ENCODE measurements at regions not wholly inside any gene's neighbourhood (a gene's known extent, or its start where the extent isn't known, plus 50 kb on each side); places are given as distances from the start of the nearest gene placed in this dataset.

DNA sequence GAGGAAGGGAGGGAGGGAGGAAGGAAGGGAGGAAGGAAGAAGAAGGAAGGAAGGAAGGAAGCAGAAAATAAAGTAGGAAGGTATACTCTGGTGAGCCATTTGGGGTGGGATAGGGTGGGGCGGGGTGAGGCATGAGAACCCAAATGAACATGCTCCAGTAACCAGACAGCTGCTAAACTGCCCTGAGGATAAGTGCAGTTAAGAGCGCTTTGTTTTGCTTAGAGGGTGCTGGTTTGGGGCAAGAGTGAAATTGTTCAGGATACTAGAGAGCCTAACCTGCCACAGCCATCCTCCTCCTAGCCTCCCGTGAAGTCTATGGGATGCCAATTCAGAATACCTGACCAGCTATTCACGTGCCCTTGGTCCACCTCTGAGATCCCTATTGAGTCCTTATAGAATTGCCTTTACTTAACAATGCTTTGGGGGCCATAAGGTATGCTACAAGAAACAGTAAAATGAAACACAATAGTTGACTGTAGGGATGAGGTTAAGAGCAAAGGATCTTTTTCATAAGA is 59.0 kb upstream of the ATF3 start:
- ChIA-PET POLR2A (interaction anchor here (1.0 kb wide), 1 partner anchor 59 kb away, joined by 4 read pairs; the partner anchor contains the start of gene ATF3), CTCF (interaction anchor here (1.6 to 1.9 kb wide), 2 partner anchors 8 to 30 kb away, joined by 3 to 5 read pairs; no protein-coding TSS in a partner anchor)
- H3K4me1 ChIP-seq, result peaks cover 5% of the 10 kb centered on the region; the same call in 1 of the 3 replicates
- H3K27ac ChIP-seq, result no peak overlapping the region
- H3K9me3 ChIP-seq, result no peaks in the 10 kb centered on the region
- TF ChIP-seq HES2 (IDR thresholded peaks at IDR 0.05) (no peak), JUNB (IDR thresholded peaks at IDR 0.05) (no peak), JUN (IDR thresholded peaks at IDR 0.05) (no peak), ZSCAN20 (CRISPR knock-in tag; IDR thresholded peaks at IDR 0.05) (no peak), ZC3H11A (IDR thresholded peaks at IDR 0.05) (no peak), CBX8 (IDR thresholded peaks at IDR 0.05) (no peak), NFE2L2 (conservative IDR thresholded peaks at IDR 0.05; ENCODE audit: low read length) (no peak), EP300 (IDR thresholded peaks at IDR 0.05) (no peak), HOXB5 (CRISPR knock-in tag; IDR thresholded peaks at IDR 0.05) (no peak)
- TF ChIP-seq, protein P1, sequence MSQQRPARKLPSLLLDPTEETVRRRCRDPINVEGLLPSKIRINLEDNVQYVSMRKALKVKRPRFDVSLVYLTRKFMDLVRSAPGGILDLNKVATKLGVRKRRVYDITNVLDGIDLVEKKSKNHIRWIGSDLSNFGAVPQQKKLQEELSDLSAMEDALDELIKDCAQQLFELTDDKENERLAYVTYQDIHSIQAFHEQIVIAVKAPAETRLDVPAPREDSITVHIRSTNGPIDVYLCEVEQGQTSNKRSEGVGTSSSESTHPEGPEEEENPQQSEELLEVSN (IDR thresholded peaks at IDR 0.05; ENCODE audit: borderline replicate concordance, low read depth), result no peak
- no peak overlapping the region for H3K4me3 ChIP-seq
- no peak for FAIRE-seq
- no peak for ATAC-seq
- no peak overlapping the region for H3K4me2 ChIP-seq
- 72% methylated on average over 3 of the region's 4 CpGs for WGBS (ENCODE audit: missing lambda C conversion rate)
- DNase-seq (ENCODE audit: low read depth in 1 of 2, low spot score in 1 of 2), result no peak

GRCh38 chr1:212551929-212552328 is 56.6 kb upstream of the ATF3 start:
- ATAC-seq (no peak), DNase-seq (ENCODE audit: low read depth in 1 of 2, low spot score in 1 of 2) (no peak), FAIRE-seq (no peak)
- TF ChIP-seq SREBF2 (IDR thresholded peaks at IDR 0.05), result no peak
- no peak overlapping the region for H3K4me2 ChIP-seq
- H3K27ac ChIP-seq, result no peak overlapping the region
- WGBS (ENCODE audit: missing lambda C conversion rate), result 68% methylated on average over 4 of the region's 4 CpGs
- H3K9me3 ChIP-seq, result no peaks in the 10 kb centered on the region
- POLR2A ChIA-PET, result no interaction called here
- H3K4me1 ChIP-seq, result no peaks in the 10 kb centered on the region
- CTCF ChIA-PET, result interaction anchor here (1.1 to 1.5 kb wide), 3 partner anchors 8 to 75 kb away, joined by 3 to 5 read pairs (median 4); no protein-coding TSS in a partner anchor
- H3K4me3 ChIP-seq, result no peak overlapping the region

- POLR2A ChIA-PET, result no interaction called here
- no peaks in the 10 kb centered on the region for H3K4me1 ChIP-seq
- 87% methylated on average over 4 of the region's 4 CpGs for WGBS (ENCODE audit: missing lambda C conversion rate)
- H3K4me3 ChIP-seq, result no peak overlapping the region
- FAIRE-seq (no peak), DNase-seq (ENCODE audit: low read depth in 1 of 2, low spot score in 1 of 2) (no peak), ATAC-seq (no peak)
- TF ChIP-seq HDAC2 (IDR thresholded peaks at IDR 0.05), result no peak
- TF ChIP-seq RAD21 (conservative IDR thresholded peaks at IDR 0.05 in 1 of 2, IDR thresholded peaks at IDR 0.05 in 1 of 2), result no peak
- TF ChIP-seq ZNF302 (CRISPR knock-in tag; IDR thresholded peaks at IDR 0.05), result no peak
- no peak for TF ChIP-seq NFE2L2 (conservative IDR thresholded peaks at IDR 0.05; ENCODE audit: low read length)
- TF ChIP-seq ZFP36 (IDR thresholded peaks at IDR 0.05; ENCODE audit: borderline replicate concordance, partially characterized antibody), result no peak
- TF ChIP-seq FOXS1 (CRISPR knock-in tag; IDR thresholded peaks at IDR 0.05), result no peak
- TF ChIP-seq TP53 (CRISPR knock-in tag; IDR thresholded peaks at IDR 0.05), result no peak
- TF ChIP-seq CHD2 (IDR thresholded peaks at IDR 0.05; ENCODE audit: low read length, partially characterized antibody), result no peak
- TF ChIP-seq RFX5 (IDR thresholded peaks at IDR 0.05), result no peak
- H3K9me3 ChIP-seq, result no peaks in the 10 kb centered on the region
- no peak overlapping the region for H3K4me2 ChIP-seq
- H3K27ac ChIP-seq, result no peak overlapping the region
- CTCF ChIA-PET, result interaction anchor here (1.1 to 1.7 kb wide), 2 partner anchors 40 to 63 kb away, joined by 3 to 5 read pairs; no protein-coding TSS in a partner anchor
These were observed 54.9 kb upstream of the ATF3 start for GRCh38 chr1:212553676-212554075.

- no peak overlapping the region for H3K27ac ChIP-seq
- TF ChIP-seq NPAS2 (CRISPR knock-in tag; IDR thresholded peaks at IDR 0.05; ENCODE audit: borderline replicate concordance) (no peak), ZC3H11A (IDR thresholded peaks at IDR 0.05) (no peak), SMC3 (IDR thresholded peaks at IDR 0.05) (no peak), JUN (IDR thresholded peaks at IDR 0.05) (no peak), FOSB (CRISPR knock-in tag; IDR thresholded peaks at IDR 0.05) (no peak), CHD4 (IDR thresholded peaks at IDR 0.05; ENCODE audit: borderline replicate concordance) (no peak), JUNB (IDR thresholded peaks at IDR 0.05) (no peak), RCOR1 (IDR thresholded peaks at IDR 0.05; ENCODE audit: low read depth, low read length) (no peak)
- TF ChIP-seq, protein P2, sequence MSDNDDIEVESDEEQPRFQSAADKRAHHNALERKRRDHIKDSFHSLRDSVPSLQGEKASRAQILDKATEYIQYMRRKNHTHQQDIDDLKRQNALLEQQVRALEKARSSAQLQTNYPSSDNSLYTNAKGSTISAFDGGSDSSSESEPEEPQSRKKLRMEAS (IDR thresholded peaks at IDR 0.05), result no peak
- ChIA-PET POLR2A (interaction anchor here (1.1 kb wide), 1 partner anchor 54 kb away, joined by 4 read pairs; the partner anchor contains the start of gene ATF3), CTCF (interaction anchor here (1.1 to 2.3 kb wide), 4 partner anchors 28 to 78 kb away, joined by 3 to 6 read pairs (median 4); no protein-coding TSS in a partner anchor)
- no peak overlapping the region for H3K4me2 ChIP-seq
- no peak overlapping the region for H3K4me3 ChIP-seq
- FAIRE-seq (no peak), DNase-seq (ENCODE audit: low read depth in 1 of 2, low spot score in 1 of 2) (no peak), ATAC-seq (no peak)
- H3K4me1 ChIP-seq, result peaks cover 4% of the 10 kb centered on the region
- H3K9me3 ChIP-seq, result no peaks in the 10 kb centered on the region
- 60% methylated on average over 2 of the region's 2 CpGs for WGBS (ENCODE audit: missing lambda C conversion rate)
These were observed 54.2 kb upstream of the ATF3 start for GRCh38 chr1:212554401-212554800.

Data from A549 (cell line).